Stimulated activated CD8-positive, alpha-beta memory T cell treated with anti-CD3 and anti-CD28 coated beads, Interleukin-4, amount 100 ng/mL, for 24 hours (primary cell): ENCODE measurements at regions not wholly inside any gene's neighbourhood (a gene's known extent, or its start where the extent isn't known, plus 50 kb on each side); places are given as distances from the start of the nearest gene placed in this dataset.

Source experiments
- DNase-seq: peaks from one replicate; pipeline ENCODE4 v3.0.0-alpha.2; 2020; ENCODE audit warnings: low read depth

- DNase-seq: no peak
Measured at GRCh38 chr10:35743351-35743750, 101.3 kb upstream of the FZD8 start.

GRCh38 chr10:35739998-35740397, 97.9 kb upstream of the FZD8 start:
- DNase-seq: no peak

GRCh38 chr10:35735412-35735811, 93.3 kb upstream of the FZD8 start:
- no peak for DNase-seq

GRCh38 chr10:35731828-35732227, 89.7 kb upstream of the FZD8 start:
- DNase-seq: no peak

- DNase-seq: no peak
Measured at GRCh38 chr10:35728341-35728740, 86.2 kb upstream of the FZD8 start.

GRCh38 chr10:35726846-35727245, 84.8 kb upstream of the FZD8 start:
- DNase-seq: no peak

- DNase-seq: no peak
Measured at GRCh38 chr10:35723992-35724391, 81.9 kb upstream of the FZD8 start.

GRCh38 chr10:35723059-35723458, 81.0 kb upstream of the FZD8 start:
- DNase-seq: no peak

- DNase-seq: no peak
Measured at GRCh38 chr10:35722636-35723035, 80.5 kb upstream of the FZD8 start.

GRCh38 chr10:35722226-35722625, 80.1 kb upstream of the FZD8 start:
- DNase-seq: no peak

- DNase-seq: no peak
Measured at GRCh38 chr10:35720366-35720765, 78.3 kb upstream of the FZD8 start.

GRCh38 chr10:35716776-35717175, 74.7 kb upstream of the FZD8 start:
- no peak for DNase-seq

GRCh38 chr10:35712486-35712885, 70.4 kb upstream of the FZD8 start:
- no peak for DNase-seq

GRCh38 chr10:35711615-35712411, 69.7 kb upstream of the FZD8 start:
- no peak for DNase-seq

GRCh38 chr10:35707642-35708425, 65.7 kb upstream of the FZD8 start:
- no peak for DNase-seq

- DNase-seq: no peak
Measured at GRCh38 chr10:35706959-35707358, 64.9 kb upstream of the FZD8 start.

- no peak for DNase-seq
Measured at GRCh38 chr10:35705671-35706070, 63.6 kb upstream of the FZD8 start.

- no peak for DNase-seq
Measured at GRCh38 chr10:35705051-35705450, 63.0 kb upstream of the FZD8 start.

GRCh38 chr10:35704401-35704800, 62.3 kb upstream of the FZD8 start:
- no peak for DNase-seq

GRCh38 chr10:35700487-35700882, 58.4 kb upstream of the FZD8 start:
- DNase-seq: no peak

- no peak for DNase-seq
Measured at GRCh38 chr10:35699848-35700486, 57.9 kb upstream of the FZD8 start.

GRCh38 chr10:35696392-35697287, 54.5 kb upstream of the FZD8 start:
- no peak for DNase-seq
